ENCODE measurements at regions not wholly inside any gene's neighbourhood (a gene's known extent, or its start where the extent isn't known, plus 50 kb on each side); places are given as distances from the start of the nearest gene placed in this dataset.

DNA sequence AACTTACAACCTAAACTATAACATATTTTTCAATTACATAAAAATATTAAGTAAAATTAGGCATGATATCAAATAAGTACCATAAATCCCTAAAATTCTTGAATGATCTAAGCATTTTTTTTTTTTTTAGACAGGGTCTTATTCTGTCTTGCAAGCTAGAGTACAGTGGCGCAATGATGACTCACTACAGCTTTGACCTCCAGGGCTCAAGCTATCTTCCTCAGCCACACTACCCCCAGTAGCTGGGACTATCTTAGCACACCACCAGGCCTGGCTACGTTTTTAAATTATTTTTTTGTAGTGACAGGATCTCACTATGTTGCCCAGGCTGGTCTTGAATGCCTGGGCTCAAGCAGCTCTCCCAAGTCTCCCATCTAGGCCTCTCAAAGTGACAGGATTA is 1042.3 kb downstream of the FSTL5 start:
- Histone ChIP-seq H3K36me3 (no peaks in the 10 kb centered on the region), H3K9me3 (peaks cover 0 to 4% of the 10 kb centered on the region in 2 donors), H3K4me1 (no peaks in the 10 kb centered on the region), H3K27ac (no peak overlapping the region), H3K27me3 (no peaks in the 10 kb centered on the region), H3K4me3 (no peak overlapping the region)
- in situ Hi-C loops (cut with MboI; ENCODE audit: low pct_ligation_motif_present in 1 of 4, low pct_unique_long_range_greater_than_20kb in 1 of 4, low sequenced_read_pairs in 3 of 4) (no loop called here), intact Hi-C loops (cut with DNase I; ENCODE audit: low total_unique reads) (no loop called here)
- no peak for TF ChIP-seq POLR2A (IDR thresholded peaks at IDR 0.05)
- TF ChIP-seq, protein P1, sequence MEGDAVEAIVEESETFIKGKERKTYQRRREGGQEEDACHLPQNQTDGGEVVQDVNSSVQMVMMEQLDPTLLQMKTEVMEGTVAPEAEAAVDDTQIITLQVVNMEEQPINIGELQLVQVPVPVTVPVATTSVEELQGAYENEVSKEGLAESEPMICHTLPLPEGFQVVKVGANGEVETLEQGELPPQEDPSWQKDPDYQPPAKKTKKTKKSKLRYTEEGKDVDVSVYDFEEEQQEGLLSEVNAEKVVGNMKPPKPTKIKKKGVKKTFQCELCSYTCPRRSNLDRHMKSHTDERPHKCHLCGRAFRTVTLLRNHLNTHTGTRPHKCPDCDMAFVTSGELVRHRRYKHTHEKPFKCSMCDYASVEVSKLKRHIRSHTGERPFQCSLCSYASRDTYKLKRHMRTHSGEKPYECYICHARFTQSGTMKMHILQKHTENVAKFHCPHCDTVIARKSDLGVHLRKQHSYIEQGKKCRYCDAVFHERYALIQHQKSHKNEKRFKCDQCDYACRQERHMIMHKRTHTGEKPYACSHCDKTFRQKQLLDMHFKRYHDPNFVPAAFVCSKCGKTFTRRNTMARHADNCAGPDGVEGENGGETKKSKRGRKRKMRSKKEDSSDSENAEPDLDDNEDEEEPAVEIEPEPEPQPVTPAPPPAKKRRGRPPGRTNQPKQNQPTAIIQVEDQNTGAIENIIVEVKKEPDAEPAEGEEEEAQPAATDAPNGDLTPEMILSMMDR (IDR thresholded peaks at IDR 0.05), result no peak
- TF ChIP-seq POLR2AphosphoS5 (IDR thresholded peaks at IDR 0.05), result no peak
- TF ChIP-seq EP300 (IDR thresholded peaks at IDR 0.05; ENCODE audit: low read depth), result no peak
- WGBS, 2 donors (ENCODE audit: low coverage in 1 of 2), result 30 to 46% methylated on average over 2 of the region's 2 CpGs
- no peak for DNase-seq

DNA sequence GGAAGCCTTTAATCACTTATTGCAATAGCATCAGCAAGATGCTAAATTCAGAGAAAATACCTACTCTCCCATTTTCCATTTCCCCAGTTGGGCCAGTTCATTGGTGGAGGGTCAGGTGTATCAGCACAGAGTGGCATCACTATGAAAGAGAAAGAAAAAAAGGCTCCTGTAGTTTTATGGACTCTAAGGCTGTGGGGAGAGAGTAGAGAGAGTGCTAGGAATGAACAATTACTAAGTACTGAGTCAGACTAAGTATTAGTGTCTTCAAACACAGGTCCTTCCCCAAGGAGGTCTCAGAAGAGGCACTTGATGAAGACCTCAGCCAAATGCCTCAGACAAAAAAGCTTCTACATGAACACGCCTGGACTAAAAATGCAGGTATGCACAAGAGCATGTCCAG is 1061.9 kb downstream of the FSTL5 start:
- H3K4me1 ChIP-seq, result no peaks in the 10 kb centered on the region
- H3K4me3 ChIP-seq, result no peak overlapping the region
- intact Hi-C loops (cut with DNase I; ENCODE audit: low total_unique reads), result no loop called here

DNA sequence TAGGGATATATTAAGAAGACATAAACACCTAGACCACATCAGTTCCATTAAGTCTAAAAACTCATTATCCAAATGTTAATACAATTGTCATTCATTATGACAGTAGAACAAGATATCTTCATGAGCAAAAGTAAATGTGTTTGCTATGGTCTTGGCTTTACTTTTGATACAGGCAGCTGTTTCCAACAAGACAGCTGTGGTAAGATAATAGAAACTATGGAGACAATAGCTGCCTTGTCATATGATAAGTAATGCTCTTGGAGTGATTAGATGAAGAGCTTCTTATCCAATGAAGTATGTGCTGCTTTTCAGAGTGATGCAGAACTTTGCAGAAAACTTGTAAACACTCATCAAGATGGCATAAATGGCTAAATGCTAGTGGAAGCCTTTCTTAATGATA is 1066.0 kb downstream of the FSTL5 start:
- Histone ChIP-seq H3K4me1 (no peaks in the 10 kb centered on the region), H3K27ac (no peak overlapping the region), H3K4me3 (no peak overlapping the region), H3K27me3 (no peaks in the 10 kb centered on the region), H3K9me3 (no peaks in the 10 kb centered on the region), H3K36me3 (no peaks in the 10 kb centered on the region)
- no peak for TF ChIP-seq POLR2AphosphoS5 (IDR thresholded peaks at IDR 0.05)
- TF ChIP-seq, protein P1 (IDR thresholded peaks at IDR 0.05), result no peak
- no peak for TF ChIP-seq POLR2A (IDR thresholded peaks at IDR 0.05)
- no peak for TF ChIP-seq EP300 (IDR thresholded peaks at IDR 0.05; ENCODE audit: low read depth)
- in situ Hi-C loops (cut with MboI; ENCODE audit: low pct_ligation_motif_present in 1 of 4, low pct_unique_long_range_greater_than_20kb in 1 of 4, low sequenced_read_pairs in 3 of 4) (no loop called here), intact Hi-C loops (cut with DNase I; ENCODE audit: low total_unique reads) (no loop called here)
- no peak for DNase-seq

More for the DNA sequence above, 1061.9 kb downstream of the FSTL5 start:
- Histone ChIP-seq H3K27ac (no peak overlapping the region), H3K27me3 (no peaks in the 10 kb centered on the region), H3K36me3 (no peaks in the 10 kb centered on the region), H3K9me3 (no peaks in the 10 kb centered on the region)
- in situ Hi-C loops (cut with MboI; ENCODE audit: low pct_ligation_motif_present in 1 of 4, low pct_unique_long_range_greater_than_20kb in 1 of 4, low sequenced_read_pairs in 3 of 4), result no loop called here
- no peak for DNase-seq
- TF ChIP-seq POLR2A (IDR thresholded peaks at IDR 0.05) (no peak), EP300 (IDR thresholded peaks at IDR 0.05; ENCODE audit: low read depth) (no peak)
- TF ChIP-seq, protein P1 (IDR thresholded peaks at IDR 0.05), result no peak
- WGBS, 2 donors (ENCODE audit: low coverage in 1 of 2), result 21 to 44% methylated on average over 1 of the region's 1 CpG

DNA sequence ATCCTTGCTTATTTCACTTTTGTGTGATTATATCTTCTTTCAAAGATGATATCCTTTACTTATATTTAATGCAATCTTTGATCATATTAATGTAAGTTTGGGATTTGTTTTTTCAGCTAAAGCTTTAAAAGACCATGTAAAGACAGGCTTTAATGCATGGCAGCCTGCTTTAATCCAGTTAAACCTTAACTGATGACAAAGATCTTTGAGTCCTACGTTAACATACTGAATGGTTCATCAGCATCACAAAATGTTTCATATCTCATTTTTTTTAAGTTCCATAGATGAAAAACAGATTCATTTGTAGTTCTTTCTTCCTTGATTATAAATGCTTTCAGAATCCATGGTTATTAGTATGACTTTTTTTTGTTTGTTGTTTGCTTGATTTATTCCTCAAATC is 1102.8 kb downstream of the FSTL5 start:
- H3K27ac ChIP-seq, result no peak overlapping the region
- no peaks in the 10 kb centered on the region for H3K4me1 ChIP-seq
- DNase-seq, result no peak
- no peaks in the 10 kb centered on the region for H3K36me3 ChIP-seq
- intact Hi-C loops (cut with DNase I; ENCODE audit: low total_unique reads) (no loop called here), in situ Hi-C loops (cut with MboI; ENCODE audit: low pct_ligation_motif_present in 1 of 4, low pct_unique_long_range_greater_than_20kb in 1 of 4, low sequenced_read_pairs in 3 of 4) (no loop called here)
- H3K9me3 ChIP-seq, result no peaks in the 10 kb centered on the region
- WGBS, 2 donors (ENCODE audit: low coverage in 1 of 2), result 48 to 56% methylated on average over 1 of the region's 1 CpG
- H3K4me3 ChIP-seq, result no peak overlapping the region
- no peaks in the 10 kb centered on the region for H3K27me3 ChIP-seq
- TF ChIP-seq, protein P1 (IDR thresholded peaks at IDR 0.05), result no peak
- TF ChIP-seq EP300 (IDR thresholded peaks at IDR 0.05; ENCODE audit: low read depth) (no peak), POLR2A (IDR thresholded peaks at IDR 0.05) (no peak)
